HEK293 (cell line): ENCODE measurements at regions not wholly inside any gene's neighbourhood (a gene's known extent, or its start where the extent isn't known, plus 50 kb on each side); places are given as distances from the start of the nearest gene placed in this dataset.

Source experiments
- CTCF ChIA-PET: fragments of 350-600 bp; formaldehyde crosslinking; extraction: SDS; loops from one replicate; lab custom pipeline; 2021; ENCODE audit warnings: antibody characterized with exemption; lab: Yijun Ruan, JAX
- POLR2A ChIA-PET: fragments of 300-600 bp; formaldehyde crosslinking; extraction: SDS; loops from one replicate; lab custom pipeline; 2020; ENCODE audit warnings: antibody characterized with exemption, inconsistent platforms; lab: Yijun Ruan, JAX
- H3K27ac ChIP-seq: fragments of 200-500 bp; sonication (Bioruptor generic); 2 replicates; pipeline ENCODE4 v1.5.1; 2014; ENCODE audit warnings: low read depth, low read length, control low read depth, inconsistent platforms; ENCODE audit errors: extremely low read depth
- H3K36me3 ChIP-seq, 2 experiments: fragments of 200-500 bp in 1 of 2; sonication (Bioruptor generic) in 1 of 2; 1 replicate in 1 of 2; 2 replicates in 1 of 2; pipeline ENCODE4 v1.5.1; 2014 to 2017; ENCODE audit warnings: inconsistent platforms in 2 of 2, low read length in 2 of 2; ENCODE audit not compliant: control insufficient read depth in 2 of 2, insufficient read depth in 1 of 2
- H3K4me1 ChIP-seq: fragments of 200-500 bp; sonication (Bioruptor generic); 2 replicates; pipeline ENCODE4 v1.5.1; 2014; ENCODE audit warnings: mild to moderate bottlenecking, low read length, inconsistent platforms; ENCODE audit not compliant: control insufficient read depth, insufficient read depth
- H3K4me3 ChIP-seq: 2 replicates; pipeline ENCODE4 v1.5.1; 2011; ENCODE audit warnings: low read depth, mild to moderate bottlenecking, control low read depth, low read length, moderate library complexity
- H3K9me3 ChIP-seq: fragments of 200-500 bp; sonication (Bioruptor generic); 2 replicates; pipeline ENCODE4 v1.5.1; 2014; ENCODE audit warnings: low read depth, low read length, inconsistent platforms; ENCODE audit not compliant: control insufficient read depth, insufficient read depth
- BCL11B ChIP-seq: fragments of 450-650 bp; formaldehyde crosslinking; IDR thresholded peaks from 2 replicates; pipeline ENCODE4 v1.5.1; 2016; ENCODE audit warnings: low read depth, missing biosample characterization, missing genetic modification characterization
- GFI1B ChIP-seq: fragments of 450-650 bp; formaldehyde crosslinking; IDR thresholded peaks from 2 replicates; pipeline ENCODE4 v1.5.1; 2016; ENCODE audit warnings: missing biosample characterization, missing genetic modification characterization
- GLIS1 ChIP-seq: fragments of 450-650 bp; formaldehyde crosslinking; IDR thresholded peaks from 2 replicates; pipeline ENCODE4 v1.5.1; 2016; ENCODE audit warnings: missing biosample characterization, missing genetic modification characterization
- WT1 ChIP-seq: fragments of 450-650 bp; formaldehyde crosslinking; IDR thresholded peaks from 2 replicates; pipeline ENCODE4 v1.5.1; 2016; ENCODE audit warnings: missing biosample characterization, missing genetic modification characterization
- YY1 ChIP-seq: fragments of 450-650 bp; formaldehyde crosslinking; IDR thresholded peaks from 2 replicates; pipeline ENCODE4 v1.5.1; 2018; ENCODE audit warnings: missing biosample characterization, missing genetic modification characterization
- ZBTB49 ChIP-seq: fragments of 450-650 bp; formaldehyde crosslinking; IDR thresholded peaks from 2 replicates; pipeline ENCODE4 v1.5.1; 2016; ENCODE audit warnings: missing biosample characterization, missing genetic modification characterization, low read depth
- ZEB2 ChIP-seq: fragments of 450-650 bp; formaldehyde crosslinking; IDR thresholded peaks from 2 replicates; pipeline ENCODE4 v1.5.1; 2016; ENCODE audit warnings: missing biosample characterization, missing genetic modification characterization
- ZFP37 ChIP-seq: fragments of 450-650 bp; formaldehyde crosslinking; IDR thresholded peaks from 2 replicates; pipeline ENCODE4 v1.5.1; 2016; ENCODE audit warnings: missing biosample characterization, missing genetic modification characterization
- ZNF133 ChIP-seq: fragments of 450-650 bp; formaldehyde crosslinking; IDR thresholded peaks from 2 replicates; pipeline ENCODE4 v1.5.1; 2016; ENCODE audit warnings: missing biosample characterization, missing genetic modification characterization
- ZNF155 ChIP-seq: fragments of 450-650 bp; formaldehyde crosslinking; IDR thresholded peaks from 2 replicates; pipeline ENCODE4 v1.5.1; 2016; ENCODE audit warnings: missing biosample characterization, missing genetic modification characterization
- ZNF175 ChIP-seq: fragments of 450-650 bp; formaldehyde crosslinking; IDR thresholded peaks from 2 replicates; pipeline ENCODE4 v1.5.1; 2016; ENCODE audit warnings: missing biosample characterization, missing genetic modification characterization
- ZNF26 ChIP-seq: fragments of 450-650 bp; formaldehyde crosslinking; IDR thresholded peaks from 2 replicates; pipeline ENCODE4 v1.5.1; 2016; ENCODE audit warnings: missing biosample characterization, missing genetic modification characterization
- ZNF274 ChIP-seq, 2 experiments: fragments of 200-500 bp in 1 of 2; fragments of 450-650 bp in 1 of 2; sonication (Bioruptor generic) in 1 of 2; formaldehyde crosslinking in 1 of 2; IDR thresholded peaks; 2 replicates each; pipeline versions ENCODE4 v1.5.1 to v1.6.1; 2014 to 2016; ENCODE audit warnings: borderline replicate concordance in 1 of 2, inconsistent platforms in 1 of 2, low read length in 1 of 2, missing biosample characterization in 1 of 2, missing genetic modification characterization in 1 of 2
- ZNF433 ChIP-seq: fragments of 450-650 bp; formaldehyde crosslinking; IDR thresholded peaks from 2 replicates; pipeline ENCODE4 v1.5.1; 2016; ENCODE audit warnings: missing biosample characterization, missing genetic modification characterization, low read depth
- ZNF664 ChIP-seq: fragments of 450-650 bp; formaldehyde crosslinking; IDR thresholded peaks from 2 replicates; pipeline ENCODE4 v1.5.1; 2016; ENCODE audit warnings: missing biosample characterization, missing genetic modification characterization
- ZNF707 ChIP-seq: fragments of 450-650 bp; formaldehyde crosslinking; IDR thresholded peaks from 2 replicates; pipeline ENCODE4 v1.5.1; 2016; ENCODE audit warnings: missing biosample characterization, missing genetic modification characterization
- ZNF843 ChIP-seq: fragments of 450-650 bp; formaldehyde crosslinking; IDR thresholded peaks from 2 replicates; pipeline ENCODE4 v1.5.1; 2016; ENCODE audit warnings: missing biosample characterization, missing genetic modification characterization
- TF ChIP-seq, protein P1 (sequence below): fragments of 450-650 bp; formaldehyde crosslinking; IDR thresholded peaks from 2 replicates; pipeline ENCODE4 v1.5.1; 2016; ENCODE audit warnings: missing biosample characterization, missing genetic modification characterization

- TF ChIP-seq GFI1B (tag by site-specific recombination) (no peak), ZNF175 (tag by site-specific recombination) (no peak), GLIS1 (no peak), BCL11B (tag by site-specific recombination) (no peak), ZFP37 (tag by site-specific recombination) (no peak), ZNF26 (tag by site-specific recombination) (no peak), ZNF664 (tag by site-specific recombination) (no peak), ZNF433 (tag by site-specific recombination) (no peak), ZEB2 (tag by site-specific recombination) (no peak), ZNF155 (tag by site-specific recombination) (no peak), WT1 (tag by site-specific recombination) (no peak), ZBTB49 (tag by site-specific recombination) (no peak), ZNF133 (tag by site-specific recombination) (no peak), ZNF274 (IDR thresholded peaks at IDR 0.05; ENCODE audit: low read length) (no peak), ZNF274 (tag by site-specific recombination; IDR thresholded peaks at IDR 0.05; ENCODE audit: borderline replicate concordance) (no peak), ZNF707 (tag by site-specific recombination) (no peak), YY1 (tag by site-specific recombination) (no peak), ZNF843 (no peak)
- TF ChIP-seq, protein P1, sequence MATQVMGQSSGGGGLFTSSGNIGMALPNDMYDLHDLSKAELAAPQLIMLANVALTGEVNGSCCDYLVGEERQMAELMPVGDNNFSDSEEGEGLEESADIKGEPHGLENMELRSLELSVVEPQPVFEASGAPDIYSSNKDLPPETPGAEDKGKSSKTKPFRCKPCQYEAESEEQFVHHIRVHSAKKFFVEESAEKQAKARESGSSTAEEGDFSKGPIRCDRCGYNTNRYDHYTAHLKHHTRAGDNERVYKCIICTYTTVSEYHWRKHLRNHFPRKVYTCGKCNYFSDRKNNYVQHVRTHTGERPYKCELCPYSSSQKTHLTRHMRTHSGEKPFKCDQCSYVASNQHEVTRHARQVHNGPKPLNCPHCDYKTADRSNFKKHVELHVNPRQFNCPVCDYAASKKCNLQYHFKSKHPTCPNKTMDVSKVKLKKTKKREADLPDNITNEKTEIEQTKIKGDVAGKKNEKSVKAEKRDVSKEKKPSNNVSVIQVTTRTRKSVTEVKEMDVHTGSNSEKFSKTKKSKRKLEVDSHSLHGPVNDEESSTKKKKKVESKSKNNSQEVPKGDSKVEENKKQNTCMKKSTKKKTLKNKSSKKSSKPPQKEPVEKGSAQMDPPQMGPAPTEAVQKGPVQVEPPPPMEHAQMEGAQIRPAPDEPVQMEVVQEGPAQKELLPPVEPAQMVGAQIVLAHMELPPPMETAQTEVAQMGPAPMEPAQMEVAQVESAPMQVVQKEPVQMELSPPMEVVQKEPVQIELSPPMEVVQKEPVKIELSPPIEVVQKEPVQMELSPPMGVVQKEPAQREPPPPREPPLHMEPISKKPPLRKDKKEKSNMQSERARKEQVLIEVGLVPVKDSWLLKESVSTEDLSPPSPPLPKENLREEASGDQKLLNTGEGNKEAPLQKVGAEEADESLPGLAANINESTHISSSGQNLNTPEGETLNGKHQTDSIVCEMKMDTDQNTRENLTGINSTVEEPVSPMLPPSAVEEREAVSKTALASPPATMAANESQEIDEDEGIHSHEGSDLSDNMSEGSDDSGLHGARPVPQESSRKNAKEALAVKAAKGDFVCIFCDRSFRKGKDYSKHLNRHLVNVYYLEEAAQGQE (tag by site-specific recombination): no peak
- ChIA-PET CTCF (no interaction called here), POLR2A (no interaction called here)
- Histone ChIP-seq H3K9me3 (no peaks in the 10 kb centered on the region), H3K27ac (no peak overlapping the region), H3K4me1 (no peaks in the 10 kb centered on the region), H3K36me3 (no peaks in the 10 kb centered on the region), H3K4me3 (no peak overlapping the region)
Observed at GRCh38 chr3:152968388-152969024, 133.6 kb downstream of the P2RY1 start.
